ENCODE measurements at regions not wholly inside any gene's neighbourhood (a gene's known extent, or its start where the extent isn't known, plus 50 kb on each side); places are given as distances from the start of the nearest gene placed in this dataset.

DNA sequence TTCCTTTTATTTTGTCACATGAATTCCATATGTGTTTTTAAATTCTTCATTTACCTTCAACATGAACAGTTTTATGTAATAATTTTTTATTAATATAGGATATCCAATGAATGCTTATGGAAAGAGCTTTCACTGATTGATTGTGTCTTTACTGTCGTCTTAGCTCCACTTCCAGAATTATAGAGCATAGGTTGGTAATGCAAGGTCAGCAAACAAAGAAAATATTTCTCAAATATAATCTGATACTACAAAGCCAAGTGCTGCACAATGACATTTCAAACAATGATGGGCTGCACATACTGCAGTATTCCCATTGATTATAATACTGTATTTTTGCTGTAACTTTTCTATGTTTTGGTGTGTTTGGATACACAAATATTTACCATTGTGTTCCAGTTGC is 275.7 kb upstream of the RSPO3 start:
- TF ChIP-seq, protein P1, sequence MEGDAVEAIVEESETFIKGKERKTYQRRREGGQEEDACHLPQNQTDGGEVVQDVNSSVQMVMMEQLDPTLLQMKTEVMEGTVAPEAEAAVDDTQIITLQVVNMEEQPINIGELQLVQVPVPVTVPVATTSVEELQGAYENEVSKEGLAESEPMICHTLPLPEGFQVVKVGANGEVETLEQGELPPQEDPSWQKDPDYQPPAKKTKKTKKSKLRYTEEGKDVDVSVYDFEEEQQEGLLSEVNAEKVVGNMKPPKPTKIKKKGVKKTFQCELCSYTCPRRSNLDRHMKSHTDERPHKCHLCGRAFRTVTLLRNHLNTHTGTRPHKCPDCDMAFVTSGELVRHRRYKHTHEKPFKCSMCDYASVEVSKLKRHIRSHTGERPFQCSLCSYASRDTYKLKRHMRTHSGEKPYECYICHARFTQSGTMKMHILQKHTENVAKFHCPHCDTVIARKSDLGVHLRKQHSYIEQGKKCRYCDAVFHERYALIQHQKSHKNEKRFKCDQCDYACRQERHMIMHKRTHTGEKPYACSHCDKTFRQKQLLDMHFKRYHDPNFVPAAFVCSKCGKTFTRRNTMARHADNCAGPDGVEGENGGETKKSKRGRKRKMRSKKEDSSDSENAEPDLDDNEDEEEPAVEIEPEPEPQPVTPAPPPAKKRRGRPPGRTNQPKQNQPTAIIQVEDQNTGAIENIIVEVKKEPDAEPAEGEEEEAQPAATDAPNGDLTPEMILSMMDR (IDR thresholded peaks at IDR 0.05), result no peak
- TF ChIP-seq EZH2 (IDR thresholded peaks at IDR 0.05), result no peak

All from neural progenitor cell (in vitro differentiated cells).